Ovary (tissue), 7 donors: ENCODE measurements at regions not wholly inside any gene's neighbourhood (a gene's known extent, or its start where the extent isn't known, plus 50 kb on each side); places are given as distances from the start of the nearest gene placed in this dataset.

Experiments
- DNase-seq, 5 donors: peaks; one replicate each; pipeline ENCODE4 v3.0.0-alpha.2; 2019 to 2020
- H3K27ac ChIP-seq, 2 donors: fragments of 200-600 bp; one replicate each; pipeline versions ENCODE4 v1.5.1 to v1.8.0; 2019 to 2022
- H3K27me3 ChIP-seq: fragments of 200-600 bp; one replicate; pipeline ENCODE4 v1.8.0; 2022
- H3K36me3 ChIP-seq: fragments of 200-600 bp; sonication (generic); one replicate; pipeline ENCODE4 v1.5.1; 2019
- H3K4me1 ChIP-seq: one replicate; pipeline ENCODE4 v1.8.1; 2013; ENCODE audit warnings: mild to moderate bottlenecking, moderate library complexity; ENCODE audit not compliant: insufficient read depth
- H3K4me3 ChIP-seq: fragments of 200-600 bp; sonication (generic); one replicate; pipeline ENCODE4 v1.5.1; 2017
- H3K9me3 ChIP-seq, 2 donors: fragments of 200-600 bp in 1 of 2; sonication (generic) in 1 of 2; one replicate each; pipeline versions ENCODE4 v1.5.1 to v1.8.1; 2013 to 2019; ENCODE audit warnings: mild to moderate bottlenecking in 1 of 2, moderate library complexity in 1 of 2
- EP300 ChIP-seq: sonication (generic); formaldehyde crosslinking; IDR thresholded peaks from one replicate; pipeline ENCODE4 v1.6.1; 2017; ENCODE audit warnings: antibody characterized with exemption
- POLR2A ChIP-seq: fragments of 450-650 bp; IDR thresholded peaks from one replicate; pipeline ENCODE4 v1.6.1; 2017; ENCODE audit warnings: antibody characterized with exemption, mild to moderate bottlenecking, moderate library complexity
- whole genome bisulfite sequencing, 3 donors: extraction: QIAGEN DNeasy Blood & Tissue Kit in 1 of 3; methylation state at CpG; one replicate each; pipeline versions ENCODE4 v1.1.5 to v1.1.7; 2013 to 2017; 5-methylcytosine and 5-hydroxymethylcytosine counted together
- intact Hi-C, 4 donors: fragments of 100-400 bp; cut with DNase I; formaldehyde crosslinking; loops; one replicate each; pipeline versions ENCODE4 v1.11.0 to v1.15.1; 2022 to 2023
- TF ChIP-seq, protein P1 (sequence below), 3 donors: fragments of 450-650 bp in 2 of 3; fragments of 200-600 bp in 1 of 3; IDR thresholded peaks; one replicate each; pipeline versions ENCODE4 v1.5.1 to v1.8.0; 2016 to 2022; ENCODE audit warnings: antibody characterized with exemption in 3 of 3, mild to moderate bottlenecking in 1 of 3
- donor health status: DM: no; HTN: no; CAD: no; lungs with moderate emphysema.
- donor health status: DM: no; HTN: no; CAD: no.
- donor health status: Bipolar disorder and iron deficiency.
- donor health status: DM: no; HTN: no; CAD: no.
- donor health status: DM: yes; HTN: yes; CAD: no.

DNA sequence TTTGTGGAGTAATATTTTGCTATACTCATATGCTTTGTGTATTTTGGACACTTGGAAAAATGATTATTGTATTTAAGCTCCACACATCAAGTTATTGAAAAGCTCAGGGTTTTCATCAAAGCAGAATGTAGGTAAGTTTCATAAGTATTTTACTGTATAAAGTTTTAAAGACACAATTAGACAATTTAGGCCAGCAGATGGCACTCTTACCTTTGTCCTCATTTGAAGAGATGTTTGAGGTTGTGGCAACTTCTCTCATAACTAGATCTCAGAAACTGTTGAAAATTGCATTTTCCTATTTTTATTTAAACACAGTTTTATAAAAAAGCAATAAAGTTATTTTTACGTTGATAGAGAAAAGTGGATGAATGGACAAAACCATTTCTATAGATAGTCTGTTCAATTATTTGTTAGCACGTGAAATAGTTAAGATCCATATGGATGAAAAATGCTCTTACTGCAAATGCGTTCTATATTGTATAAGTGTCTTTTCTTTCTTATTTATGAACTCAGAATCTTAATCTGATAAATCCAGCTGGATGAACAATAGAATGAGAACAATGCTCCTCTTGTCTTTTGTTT is 300.0 kb downstream of the AEBP2 start:
- H3K36me3 ChIP-seq = no peaks in the 10 kb centered on the region
- intact Hi-C loops = no loop called here
- H3K4me1 ChIP-seq = peaks cover 2% of the 10 kb centered on the region
- no peak overlapping the region for H3K27ac ChIP-seq
- no peaks in the 10 kb centered on the region for H3K9me3 ChIP-seq
- no peak overlapping the region for H3K4me3 ChIP-seq
- peak in 2 of 5 donors; percentile 36 to 54 for DNase-seq
- TF ChIP-seq EP300 = no peak
- TF ChIP-seq, protein P1, sequence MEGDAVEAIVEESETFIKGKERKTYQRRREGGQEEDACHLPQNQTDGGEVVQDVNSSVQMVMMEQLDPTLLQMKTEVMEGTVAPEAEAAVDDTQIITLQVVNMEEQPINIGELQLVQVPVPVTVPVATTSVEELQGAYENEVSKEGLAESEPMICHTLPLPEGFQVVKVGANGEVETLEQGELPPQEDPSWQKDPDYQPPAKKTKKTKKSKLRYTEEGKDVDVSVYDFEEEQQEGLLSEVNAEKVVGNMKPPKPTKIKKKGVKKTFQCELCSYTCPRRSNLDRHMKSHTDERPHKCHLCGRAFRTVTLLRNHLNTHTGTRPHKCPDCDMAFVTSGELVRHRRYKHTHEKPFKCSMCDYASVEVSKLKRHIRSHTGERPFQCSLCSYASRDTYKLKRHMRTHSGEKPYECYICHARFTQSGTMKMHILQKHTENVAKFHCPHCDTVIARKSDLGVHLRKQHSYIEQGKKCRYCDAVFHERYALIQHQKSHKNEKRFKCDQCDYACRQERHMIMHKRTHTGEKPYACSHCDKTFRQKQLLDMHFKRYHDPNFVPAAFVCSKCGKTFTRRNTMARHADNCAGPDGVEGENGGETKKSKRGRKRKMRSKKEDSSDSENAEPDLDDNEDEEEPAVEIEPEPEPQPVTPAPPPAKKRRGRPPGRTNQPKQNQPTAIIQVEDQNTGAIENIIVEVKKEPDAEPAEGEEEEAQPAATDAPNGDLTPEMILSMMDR (IDR thresholded peaks at IDR 0.05) = peak in 2 of 3 donors; percentile 17 to 60
- H3K27me3 ChIP-seq = no peaks in the 10 kb centered on the region
- 62 to 64% (median 63%) methylated on average over 3 of the region's 3 CpGs for WGBS, 3 donors

DNA sequence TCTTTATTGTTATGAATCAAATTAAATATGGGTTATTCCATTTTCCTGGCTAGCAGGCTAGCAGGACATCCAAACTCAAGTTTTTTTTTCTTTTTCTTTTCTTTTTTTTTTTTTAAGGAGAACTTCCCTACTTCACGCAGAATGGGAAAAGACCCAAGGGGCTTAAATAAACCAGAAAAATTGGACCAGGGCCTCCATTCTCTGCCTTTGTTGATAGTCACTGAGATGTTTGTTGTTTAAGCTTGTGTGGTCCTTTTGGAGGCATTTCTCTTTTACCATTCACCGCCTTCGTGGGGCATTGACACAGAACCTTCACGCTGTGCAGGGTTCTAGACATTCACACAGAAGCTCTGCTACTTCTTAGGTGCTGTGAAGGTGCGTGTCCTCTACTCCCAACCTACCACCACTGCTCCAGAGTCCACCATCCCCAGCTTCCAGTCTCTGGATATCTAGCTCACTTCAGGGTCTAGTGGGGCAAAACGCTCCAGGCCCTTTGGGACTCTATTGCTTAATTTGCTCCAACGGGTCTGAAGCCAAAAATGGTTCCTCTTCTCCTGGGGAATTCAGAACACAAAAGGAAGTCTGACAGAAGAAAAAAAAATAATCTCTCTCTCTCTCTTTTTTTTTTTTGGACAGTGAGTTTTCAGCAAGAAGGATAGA is 301.3 kb downstream of the AEBP2 start:
- H3K9me3 ChIP-seq = no peaks in the 10 kb centered on the region
- H3K27ac ChIP-seq = no peak overlapping the region
- TF ChIP-seq, protein P1 (IDR thresholded peaks at IDR 0.05) = no peak
- no peak for TF ChIP-seq POLR2A
- no peak for TF ChIP-seq EP300
- no peaks in the 10 kb centered on the region for H3K27me3 ChIP-seq
- H3K36me3 ChIP-seq = no peaks in the 10 kb centered on the region
- peaks cover 2% of the 10 kb centered on the region for H3K4me1 ChIP-seq
- no peak for DNase-seq
- H3K4me3 ChIP-seq = no peak overlapping the region
- 53 to 75% (median 73%) methylated on average over 7 of the region's 7 CpGs for WGBS, 3 donors
- intact Hi-C loops = loop anchor here in 1 of 4 donors (10.0 kb wide), 1 partner anchor 864 kb away; no protein-coding TSS in a partner anchor

DNA sequence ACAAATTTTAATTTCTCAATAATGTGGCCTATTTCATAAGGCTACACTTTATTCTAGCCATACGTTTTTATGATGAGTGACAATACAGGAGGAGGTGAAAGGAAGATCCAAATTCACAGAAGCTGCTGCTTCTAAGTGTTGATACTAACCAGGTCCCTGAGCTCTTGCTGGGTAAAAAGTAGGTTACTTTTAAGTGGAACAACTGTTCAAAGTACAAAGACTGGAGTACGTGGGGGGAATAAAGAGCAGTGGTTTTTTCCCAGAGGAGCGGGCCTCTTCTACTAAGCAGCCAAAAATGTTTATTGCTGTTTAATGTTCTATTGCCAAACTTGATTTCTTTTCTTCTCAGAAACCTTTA is 301.8 kb downstream of the AEBP2 start:
- Histone ChIP-seq H3K4me3 (no peak overlapping the region), H3K4me1 (peaks cover 2% of the 10 kb centered on the region), H3K27ac (no peak overlapping the region), H3K36me3 (no peaks in the 10 kb centered on the region), H3K9me3 (no peaks in the 10 kb centered on the region), H3K27me3 (no peaks in the 10 kb centered on the region)
- 73 to 85% (median 74%) methylated on average over 3 of the region's 3 CpGs for WGBS, 3 donors
- intact Hi-C loops = loop anchor here in 1 of 4 donors (10.0 kb wide), 1 partner anchor 864 kb away; no protein-coding TSS in a partner anchor
- no peak for DNase-seq
- TF ChIP-seq POLR2A = no peak
- no peak for TF ChIP-seq EP300
- TF ChIP-seq, protein P1 (IDR thresholded peaks at IDR 0.05) = no peak

DNA sequence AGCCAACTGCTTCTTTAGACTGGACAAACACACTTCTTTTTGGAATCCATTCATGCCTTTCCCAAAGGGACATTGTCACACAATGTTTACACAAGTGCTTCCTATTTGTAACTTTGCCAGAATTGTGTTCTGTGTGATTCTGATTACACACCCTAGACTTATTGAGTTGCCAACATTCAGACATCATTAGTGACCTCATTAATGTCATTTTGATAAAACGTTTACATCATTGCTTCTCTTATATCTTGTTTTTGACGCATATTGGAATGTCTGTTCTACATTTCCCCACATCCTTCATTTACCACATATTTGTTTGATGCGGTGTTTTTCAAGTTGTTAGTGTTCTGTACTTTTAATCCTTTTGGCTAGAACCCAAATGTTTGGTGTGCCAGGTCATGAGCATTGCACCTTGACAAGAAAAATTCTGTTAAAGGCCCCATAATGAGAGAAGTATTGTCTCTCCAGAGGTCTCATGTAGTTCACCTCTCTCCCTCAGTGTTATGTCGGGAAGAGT is 305.5 kb downstream of the AEBP2 start:
- H3K4me1 ChIP-seq = peaks cover 2% of the 10 kb centered on the region
- intact Hi-C loops = loop anchor here in 1 of 4 donors (10.0 kb wide), 1 partner anchor 860 kb away; no protein-coding TSS in a partner anchor
- H3K4me3 ChIP-seq = no peak overlapping the region
- DNase-seq = no peak
- H3K9me3 ChIP-seq = no peaks in the 10 kb centered on the region
- WGBS, 3 donors = 58 to 69% (median 65%) methylated on average over 4 of the region's 4 CpGs
- H3K36me3 ChIP-seq = no peaks in the 10 kb centered on the region
- H3K27ac ChIP-seq = no peak overlapping the region
- no peak for TF ChIP-seq POLR2A
- no peak for TF ChIP-seq EP300
- TF ChIP-seq, protein P1 (IDR thresholded peaks at IDR 0.05) = no peak
- no peaks in the 10 kb centered on the region for H3K27me3 ChIP-seq
